Cardiac septum (tissue), 1 donor: ENCODE measurements at regions not wholly inside any gene's neighbourhood (a gene's known extent, or its start where the extent isn't known, plus 50 kb on each side); places are given as distances from the start of the nearest gene placed in this dataset.
"Not testable (repeated sequence)": the region's sequence is repeated elsewhere in the genome, so short reads cannot be mapped to it uniquely, and the experiment has no call there.

Source experiments
- DNase-seq: peaks from one replicate; pipeline ENCODE4 v3.0.0-alpha.2; 2020; ENCODE audit warnings: low spot score
- intact Hi-C: fragments of 100-400 bp; cut with DNase I; formaldehyde crosslinking; loops from one replicate; pipeline ENCODE4 v1.14.0; 2022
- donor health status: DM: no; HTN: no; CAD: no.

GRCh38 chr20:50331469-50332363 is 141.1 kb downstream of the CEBPB start:
- DNase-seq = no peak
- intact Hi-C loops = no loop called here

- no peak for DNase-seq
Observed at GRCh38 chr20:50332491-50332980, 141.9 kb downstream of the CEBPB start.

GRCh38 chr20:50333131-50333670 is 142.6 kb downstream of the CEBPB start:
- intact Hi-C loops = no loop called here
- DNase-seq = no peak

More at GRCh38 chr20:50332491-50332980, 141.9 kb downstream of the CEBPB start:
- intact Hi-C loops = no loop called here

- intact Hi-C loops = no loop called here
- no peak for DNase-seq
Observed at GRCh38 chr20:50333812-50334211, 143.2 kb downstream of the CEBPB start.

GRCh38 chr20:50334512-50334911 is 143.9 kb downstream of the CEBPB start:
- intact Hi-C loops, DNase-seq: not testable (repeated sequence)

GRCh38 chr20:50335105-50335504 is 144.5 kb downstream of the CEBPB start:
- intact Hi-C loops = no loop called here
- no peak for DNase-seq

- intact Hi-C loops = no loop called here
- no peak for DNase-seq
Observed at GRCh38 chr20:50335866-50336265, 145.2 kb downstream of the CEBPB start.

- no peak for DNase-seq
- intact Hi-C loops = no loop called here
Observed at GRCh38 chr20:50336661-50337060, 146.0 kb downstream of the CEBPB start.

GRCh38 chr20:50337521-50338466 is 147.2 kb downstream of the CEBPB start:
- intact Hi-C loops = no loop called here
- DNase-seq = no peak

GRCh38 chr20:50338479-50339391 is 148.1 kb downstream of the CEBPB start:
- DNase-seq = peak; percentile 69
- intact Hi-C loops = no loop called here

- peak; percentile 53 for DNase-seq
- intact Hi-C loops = no loop called here
Observed at GRCh38 chr20:50339466-50339901, 148.9 kb downstream of the CEBPB start.

- intact Hi-C loops = no loop called here
- DNase-seq = no peak
Observed at GRCh38 chr20:50340541-50340940, 149.9 kb downstream of the CEBPB start.

- no peak for DNase-seq
- intact Hi-C loops = no loop called here
Observed at GRCh38 chr20:50341050-50341449, 150.4 kb downstream of the CEBPB start.

GRCh38 chr20:50341880-50342637 is 151.4 kb downstream of the CEBPB start:
- intact Hi-C loops = no loop called here
- DNase-seq = peak; percentile 66

GRCh38 chr20:50342638-50343102 is 152.0 kb downstream of the CEBPB start:
- intact Hi-C loops = no loop called here
- DNase-seq = no peak

- intact Hi-C loops = no loop called here
- DNase-seq = peak; percentile 47
Observed at GRCh38 chr20:50343125-50343489, 152.5 kb downstream of the CEBPB start.

- intact Hi-C loops = no loop called here
- DNase-seq = peak; percentile 66
Observed at GRCh38 chr20:50343490-50344179, 153.0 kb downstream of the CEBPB start.
